ENCODE measurements at regions not wholly inside any gene's neighbourhood (a gene's known extent, or its start where the extent isn't known, plus 50 kb on each side); places are given as distances from the start of the nearest gene placed in this dataset.

DNA sequence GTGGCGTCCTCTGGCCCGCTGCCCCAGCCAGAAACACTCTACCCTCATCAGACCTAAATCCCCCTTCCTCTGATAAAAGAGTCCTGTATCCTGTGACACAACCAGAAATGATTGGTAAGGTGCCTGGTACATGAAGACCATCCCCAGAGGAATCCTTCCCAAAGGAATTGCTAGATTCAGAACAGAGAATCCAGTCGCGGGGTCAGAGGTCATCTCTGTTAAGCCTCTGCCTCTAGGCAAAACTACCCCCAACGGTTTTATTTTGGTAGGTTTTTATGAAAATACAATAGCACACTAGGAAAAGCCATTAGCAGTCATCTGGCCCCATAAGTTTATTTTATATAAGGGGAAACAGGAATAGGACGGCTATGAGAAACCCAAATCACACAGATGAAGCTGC, 102.4 kb upstream of the HAND1 start:
- Histone ChIP-seq H3K23ac (ENCODE audit: insufficient read length) (no peak overlapping the region), H3K27ac (ENCODE audit: low read depth, low read length) (no peak overlapping the region), H3K14ac (ENCODE audit: insufficient read length) (no peak overlapping the region), H3K4me2 (ENCODE audit: insufficient read depth in 1 of 2, low read depth in 2 of 2, low read length in 2 of 2) (no peak overlapping the region), H3K4ac (replicated peaks; ENCODE audit: insufficient read length, low read depth, low read length) (no peak overlapping the region), H4K91ac (replicated peaks; ENCODE audit: insufficient read length, low read length) (no peak overlapping the region), H2BK20ac (ENCODE audit: low read length) (no peak overlapping the region), H3K27me3 (replicated peaks in 1 of 4; ENCODE audit: control insufficient read depth in 3 of 4, extremely low read depth in 1 of 4, insufficient read depth in 3 of 4, low read length in 3 of 4) (peaks cover 0 to 1% (median 0%) of the 10 kb centered on the region in 4 experiments; a peak in 1 of 7 replicates), H3K23me2 (ENCODE audit: low read depth, low read length) (no peaks in the 10 kb centered on the region), H3K9ac (replicated peaks in 1 of 4; ENCODE audit: extremely low read depth in 1 of 4, low read depth in 3 of 4, low read length in 3 of 4) (no peak overlapping the region), H3K79me1 (ENCODE audit: low read depth, low read length) (no peaks in the 10 kb centered on the region), H3K36me3 (ENCODE audit: control insufficient read depth in 2 of 4, insufficient read depth in 4 of 4, low read length in 3 of 4) (no peaks in the 10 kb centered on the region), H2BK5ac (ENCODE audit: low read depth, low read length) (no peak overlapping the region), H3K18ac (ENCODE audit: extremely low read depth, low read length) (no peak overlapping the region), H2BK12ac (ENCODE audit: low read depth, low read length) (no peak overlapping the region), H3K56ac (replicated peaks; ENCODE audit: insufficient read length, low read depth, low read length) (no peak overlapping the region), H2BK120ac (replicated peaks; ENCODE audit: low read depth, low read length) (no peak overlapping the region), H3K9me3 (ENCODE audit: insufficient read depth in 2 of 2, low read depth in 1 of 2, low read length in 1 of 2) (no peaks in the 10 kb centered on the region), H3K4me3 (ENCODE audit: extremely low read depth in 1 of 4, insufficient read depth in 2 of 4, low read depth in 3 of 4, low read length in 4 of 4) (no peak overlapping the region), H4K20me1 (replicated peaks in 1 of 2; ENCODE audit: control insufficient read depth in 1 of 2, insufficient read depth in 2 of 2, low read length in 2 of 2) (no peaks in the 10 kb centered on the region), H3K4me1 (replicated peaks in 1 of 4; ENCODE audit: control insufficient read depth in 3 of 4, insufficient read depth in 4 of 4, low read length in 3 of 4) (peaks cover 0 to 2% (median 0%) of the 10 kb centered on the region in 4 experiments; a peak in 1 of 7 replicates), H3K79me2 (ENCODE audit: control insufficient read depth in 1 of 2, insufficient read depth in 2 of 2, low read length in 2 of 2) (no peaks in the 10 kb centered on the region), H4K8ac (ENCODE audit: extremely low read depth, insufficient read depth, low read length) (no peak overlapping the region), H2AFZ (ENCODE audit: low read length) (no peak overlapping the region), H4K5ac (ENCODE audit: insufficient read length, low read depth, low read length) (no peak overlapping the region), H2AK5ac (ENCODE audit: low read depth, low read length) (no peak overlapping the region), H2BK15ac (ENCODE audit: low read length) (no peak overlapping the region)
- POLR2A ChIA-PET (ENCODE audit: partially characterized antibody) = no interaction called here
- CTCF ChIA-PET (ENCODE audit: partially characterized antibody) = interaction anchor here (0.9 to 4.2 kb wide), 3 partner anchors 38 to 615 kb away, joined by 3 to 11 read pairs (median 3); no protein-coding TSS in a partner anchor
- 86% methylated on average over 6 of the region's 6 CpGs; no CpG with 5 or more reads in 1 of the 2 experiments for WGBS, 2 experiments (ENCODE audit: extremely low coverage in 1 of 2, insufficient coverage in 1 of 2, insufficient read length in 1 of 2, insufficient replicate concordance in 2 of 2, low coverage in 1 of 2, low lambda C conversion rate in 2 of 2, missing lambda C conversion rate in 1 of 2)
- FAIRE-seq = no peak
- no peak for DNase-seq (ENCODE audit: low read depth in 1 of 2, low spot score in 2 of 2)
- TF ChIP-seq EZH2 (IDR thresholded peaks at IDR 0.05; ENCODE audit: low read depth, low read length, severe bottlenecking) (no peak), TBP (IDR thresholded peaks at IDR 0.05; ENCODE audit: low read depth, low read length) (no peak), SP1 (IDR thresholded peaks at IDR 0.05; ENCODE audit: low read depth, low read length) (no peak), KDM5A (IDR thresholded peaks at IDR 0.05; ENCODE audit: low read length) (no peak), RBBP5 (IDR thresholded peaks at IDR 0.05; ENCODE audit: borderline replicate concordance, low read depth, low read length) (no peak), RXRA (IDR thresholded peaks at IDR 0.05; ENCODE audit: insufficient read depth, low read depth, low read length) (no peak), TAF7 (optimal IDR thresholded peaks at IDR 0.05; ENCODE audit: borderline replicate concordance, low read depth, low read length) (no peak)
